Suprapubic skin (tissue), 4 donors: ENCODE measurements at regions not wholly inside any gene's neighbourhood (a gene's known extent, or its start where the extent isn't known, plus 50 kb on each side); places are given as distances from the start of the nearest gene placed in this dataset.

Experiments
- DNase-seq, 2 donors: peaks; one replicate each; pipeline ENCODE4 v3.0.0-alpha.2; 2019; ENCODE audit warnings: low spot score in 2 of 2
- H3K27ac ChIP-seq: fragments of 200-600 bp; sonication (generic); one replicate; pipeline ENCODE4 v1.5.1; 2019
- H3K27me3 ChIP-seq: fragments of 200-600 bp; sonication (generic); one replicate; pipeline ENCODE4 v1.5.1; 2019
- H3K36me3 ChIP-seq: fragments of 200-600 bp; sonication (generic); one replicate; pipeline ENCODE4 v1.5.1; 2019
- H3K4me1 ChIP-seq: fragments of 200-600 bp; sonication (generic); one replicate; pipeline ENCODE4 v1.5.1; 2019
- H3K4me3 ChIP-seq: fragments of 200-600 bp; sonication (generic); one replicate; pipeline ENCODE4 v1.5.1; 2019; ENCODE audit warnings: mild to moderate bottlenecking
- H3K9me3 ChIP-seq: fragments of 200-600 bp; sonication (generic); one replicate; pipeline ENCODE4 v1.5.1; 2019
- EP300 ChIP-seq: sonication (generic); formaldehyde crosslinking; IDR thresholded peaks from one replicate; pipeline ENCODE4 v1.6.1; 2017; ENCODE audit warnings: antibody characterized with exemption
- POLR2A ChIP-seq, 2 donors: fragments of 450-650 bp; IDR thresholded peaks; one replicate each; pipeline ENCODE4 v1.6.1; 2017; ENCODE audit warnings: antibody characterized with exemption in 2 of 2, mild to moderate bottlenecking in 2 of 2, moderate library complexity in 2 of 2
- POLR2AphosphoS5 ChIP-seq, 3 donors: sonication (generic); formaldehyde crosslinking; IDR thresholded peaks; one replicate each; pipeline ENCODE4 v1.6.1; 2017; ENCODE audit warnings: antibody characterized with exemption in 3 of 3
- WGBS: methylation state at CpG from one replicate; pipeline ENCODE4 v1.1.5; 2018; 5-methylcytosine and 5-hydroxymethylcytosine counted together
- TF ChIP-seq, protein P1 (sequence below), 2 donors: fragments of 200-600 bp in 1 of 2; fragments of 450-650 bp in 1 of 2; sonication (generic) in 1 of 2; IDR thresholded peaks; one replicate each; pipeline ENCODE4 v1.5.1; 2016 to 2019; ENCODE audit warnings: antibody characterized with exemption in 2 of 2, mild to moderate bottlenecking in 1 of 2, moderate library complexity in 1 of 2

DNA sequence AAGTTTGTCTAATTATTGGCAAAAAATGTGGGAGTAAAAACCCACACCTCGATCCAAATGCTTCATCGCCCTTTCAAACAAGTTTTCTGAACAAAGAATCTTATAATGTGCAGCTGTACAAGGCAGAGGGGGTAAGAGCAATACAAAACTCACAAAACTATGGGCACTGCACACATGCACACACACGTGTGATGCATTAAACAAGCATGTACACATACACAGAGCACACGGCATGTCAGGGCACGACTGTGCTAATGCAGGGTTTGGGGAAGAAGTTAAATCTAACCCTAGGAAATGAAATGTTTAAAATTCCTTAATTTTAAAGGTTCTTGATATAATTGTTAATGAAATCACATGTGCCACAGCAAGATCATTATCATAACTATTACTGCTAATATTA lies 264.0 kb downstream of the SEC16B start:
- no peaks in the 10 kb centered on the region for H3K27me3 ChIP-seq
- TF ChIP-seq POLR2AphosphoS5 (IDR thresholded peaks at IDR 0.05) (no peak), POLR2A (IDR thresholded peaks at IDR 0.05) (no peak), EP300 (no peak)
- TF ChIP-seq, protein P1, sequence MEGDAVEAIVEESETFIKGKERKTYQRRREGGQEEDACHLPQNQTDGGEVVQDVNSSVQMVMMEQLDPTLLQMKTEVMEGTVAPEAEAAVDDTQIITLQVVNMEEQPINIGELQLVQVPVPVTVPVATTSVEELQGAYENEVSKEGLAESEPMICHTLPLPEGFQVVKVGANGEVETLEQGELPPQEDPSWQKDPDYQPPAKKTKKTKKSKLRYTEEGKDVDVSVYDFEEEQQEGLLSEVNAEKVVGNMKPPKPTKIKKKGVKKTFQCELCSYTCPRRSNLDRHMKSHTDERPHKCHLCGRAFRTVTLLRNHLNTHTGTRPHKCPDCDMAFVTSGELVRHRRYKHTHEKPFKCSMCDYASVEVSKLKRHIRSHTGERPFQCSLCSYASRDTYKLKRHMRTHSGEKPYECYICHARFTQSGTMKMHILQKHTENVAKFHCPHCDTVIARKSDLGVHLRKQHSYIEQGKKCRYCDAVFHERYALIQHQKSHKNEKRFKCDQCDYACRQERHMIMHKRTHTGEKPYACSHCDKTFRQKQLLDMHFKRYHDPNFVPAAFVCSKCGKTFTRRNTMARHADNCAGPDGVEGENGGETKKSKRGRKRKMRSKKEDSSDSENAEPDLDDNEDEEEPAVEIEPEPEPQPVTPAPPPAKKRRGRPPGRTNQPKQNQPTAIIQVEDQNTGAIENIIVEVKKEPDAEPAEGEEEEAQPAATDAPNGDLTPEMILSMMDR (IDR thresholded peaks at IDR 0.05), result no peak
- H3K27ac ChIP-seq, result no peak overlapping the region
- DNase-seq, result no peak
- no peaks in the 10 kb centered on the region for H3K9me3 ChIP-seq
- no peaks in the 10 kb centered on the region for H3K36me3 ChIP-seq
- 44% methylated on average over 5 of the region's 5 CpGs for WGBS
- H3K4me3 ChIP-seq, result no peak overlapping the region
- H3K4me1 ChIP-seq, result no peaks in the 10 kb centered on the region

DNA sequence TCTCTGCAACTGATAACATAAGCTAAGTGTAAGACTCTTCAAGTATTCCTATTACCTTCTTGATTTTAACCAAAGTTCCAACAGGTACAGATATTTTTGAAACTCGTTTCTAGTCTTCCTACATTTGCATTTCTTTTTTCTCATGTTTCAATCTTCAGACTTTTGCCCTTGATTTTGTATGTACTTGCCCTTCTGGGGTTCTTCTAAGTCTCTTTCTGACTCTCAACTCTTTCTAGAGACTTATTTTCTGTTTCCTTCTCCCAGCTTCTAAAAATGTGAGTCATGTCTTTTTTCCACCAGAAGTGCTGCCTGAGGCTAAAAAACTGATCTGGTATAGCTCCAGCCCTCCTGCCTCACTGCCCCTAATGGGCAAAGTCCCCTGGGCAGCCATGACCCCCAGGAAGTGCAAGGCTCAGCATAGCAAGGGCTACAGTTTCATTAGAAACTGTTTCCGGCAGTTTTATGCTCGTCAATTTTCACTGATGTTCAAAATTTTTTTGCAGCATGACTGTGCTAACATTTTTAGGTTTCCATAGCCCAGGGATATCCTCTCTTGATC lies 265.9 kb downstream of the SEC16B start:
- H3K9me3 ChIP-seq, result no peaks in the 10 kb centered on the region
- TF ChIP-seq POLR2AphosphoS5 (IDR thresholded peaks at IDR 0.05) (no peak), POLR2A (IDR thresholded peaks at IDR 0.05) (no peak), EP300 (no peak)
- TF ChIP-seq, protein P1 (IDR thresholded peaks at IDR 0.05), result no peak
- DNase-seq, result no peak
- no peak overlapping the region for H3K4me3 ChIP-seq
- H3K36me3 ChIP-seq, result no peaks in the 10 kb centered on the region
- WGBS, result 70% methylated on average over 3 of the region's 3 CpGs
- H3K27me3 ChIP-seq, result no peaks in the 10 kb centered on the region
- no peak overlapping the region for H3K27ac ChIP-seq
- no peaks in the 10 kb centered on the region for H3K4me1 ChIP-seq

DNA sequence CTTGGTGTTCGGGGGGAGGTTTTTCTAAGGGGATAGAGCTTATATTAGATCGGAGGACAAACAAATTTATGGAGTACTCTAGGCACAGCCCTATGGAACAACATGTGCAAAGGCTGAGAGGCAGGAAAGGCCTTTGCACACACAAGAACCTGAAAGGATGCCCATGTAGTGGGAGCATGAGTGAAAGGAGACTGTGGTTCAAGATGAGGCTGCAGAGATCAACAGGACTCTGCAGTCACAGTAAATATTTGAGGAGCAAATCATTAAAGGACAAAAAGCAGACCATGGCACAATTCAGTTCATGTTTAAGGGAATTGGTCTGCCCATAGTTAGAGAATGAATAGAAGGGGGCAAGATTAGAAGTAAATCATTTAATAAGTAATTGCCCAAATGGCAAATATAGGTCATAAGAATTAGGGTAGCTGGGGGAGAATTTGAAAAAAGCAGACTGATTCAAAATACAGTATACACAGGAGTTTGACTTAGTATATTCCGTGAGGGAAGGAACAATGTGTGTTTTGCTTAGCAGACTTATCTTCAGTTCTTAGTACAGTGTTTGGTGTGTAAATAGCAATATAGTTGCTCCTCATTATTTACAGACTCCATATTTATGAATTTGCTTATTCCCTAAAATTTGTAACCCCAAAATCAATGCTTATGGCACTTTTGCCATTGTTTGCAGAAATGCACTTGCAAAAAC lies 268.1 kb downstream of the SEC16B start:
- 89% methylated on average over 3 of the region's 3 CpGs for WGBS
- no peak for DNase-seq

DNA sequence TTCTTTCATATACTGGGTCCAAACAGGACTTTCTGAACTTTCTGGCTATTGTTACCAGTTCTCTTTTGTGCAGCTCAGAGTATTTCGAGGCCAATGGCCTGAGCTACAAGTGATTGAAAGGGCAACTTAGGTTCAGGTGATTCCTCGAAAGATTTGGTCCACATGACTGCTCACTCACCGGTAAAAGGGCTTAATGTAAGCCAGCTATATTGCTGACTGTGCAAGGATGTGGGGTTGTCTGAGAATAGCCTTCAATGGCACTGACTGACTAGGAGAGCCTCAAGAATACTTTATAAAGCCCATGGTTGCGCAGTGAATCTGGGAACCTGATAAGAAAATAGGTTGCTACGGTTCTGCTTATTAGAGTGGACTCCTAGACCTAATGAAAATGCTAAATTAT lies 269.0 kb downstream of the SEC16B start:
- no peaks in the 10 kb centered on the region for H3K9me3 ChIP-seq
- no peak for TF ChIP-seq POLR2A (IDR thresholded peaks at IDR 0.05)
- TF ChIP-seq, protein P1 (IDR thresholded peaks at IDR 0.05), result no peak
- no peak for TF ChIP-seq EP300
- no peak for TF ChIP-seq POLR2AphosphoS5 (IDR thresholded peaks at IDR 0.05)
- no peak overlapping the region for H3K27ac ChIP-seq
- WGBS, result 89% methylated on average over 5 of the region's 5 CpGs
- DNase-seq, result no peak
- H3K4me1 ChIP-seq, result no peaks in the 10 kb centered on the region
- H3K27me3 ChIP-seq, result no peaks in the 10 kb centered on the region
- H3K36me3 ChIP-seq, result no peaks in the 10 kb centered on the region
- no peak overlapping the region for H3K4me3 ChIP-seq

More for the DNA sequence above, 268.1 kb downstream of the SEC16B start:
- Histone ChIP-seq H3K36me3 (no peaks in the 10 kb centered on the region), H3K27ac (no peak overlapping the region), H3K4me1 (no peaks in the 10 kb centered on the region), H3K27me3 (no peaks in the 10 kb centered on the region), H3K9me3 (no peaks in the 10 kb centered on the region), H3K4me3 (no peak overlapping the region)
- no peak for TF ChIP-seq EP300
- no peak for TF ChIP-seq POLR2A (IDR thresholded peaks at IDR 0.05)
- no peak for TF ChIP-seq POLR2AphosphoS5 (IDR thresholded peaks at IDR 0.05)
- TF ChIP-seq, protein P1 (IDR thresholded peaks at IDR 0.05), result no peak

DNA sequence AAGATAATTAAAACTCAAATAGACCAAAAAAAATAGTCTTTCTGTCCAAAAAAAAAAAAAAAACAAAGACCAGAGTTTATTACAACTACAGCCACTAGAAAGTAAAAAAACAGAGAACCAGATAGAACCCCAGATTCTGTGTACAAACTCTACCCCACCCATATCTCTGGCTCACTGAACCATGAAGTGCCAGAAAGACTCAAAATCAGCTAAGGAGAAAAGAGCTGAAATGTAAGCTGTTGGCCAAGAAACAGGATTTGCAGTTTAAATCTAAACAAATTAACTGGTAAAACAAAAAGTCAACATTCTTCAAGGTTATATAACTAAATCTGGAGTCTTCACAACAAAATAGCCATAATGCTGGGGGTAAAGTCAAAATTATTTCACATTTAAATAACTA lies 278.9 kb downstream of the SEC16B start:
- TF ChIP-seq POLR2AphosphoS5 (IDR thresholded peaks at IDR 0.05) (no peak), POLR2A (IDR thresholded peaks at IDR 0.05) (no peak), EP300 (no peak)
- TF ChIP-seq, protein P1 (IDR thresholded peaks at IDR 0.05), result no peak
- no peaks in the 10 kb centered on the region for H3K27me3 ChIP-seq
- H3K27ac ChIP-seq, result no peak overlapping the region
- DNase-seq, result no peak
- no peaks in the 10 kb centered on the region for H3K36me3 ChIP-seq
- no peaks in the 10 kb centered on the region for H3K4me1 ChIP-seq
- H3K4me3 ChIP-seq, result no peak overlapping the region
- H3K9me3 ChIP-seq, result no peaks in the 10 kb centered on the region
